GM12878 (cell line): ENCODE measurements at regions not wholly inside any gene's neighbourhood (a gene's known extent, or its start where the extent isn't known, plus 50 kb on each side); places are given as distances from the start of the nearest gene placed in this dataset.

ENCODE experiments used
- BCL11A ChIP-seq: IDR thresholded peaks from 2 replicates; pipeline ENCODE4 v1.6.1; 2011; ENCODE audit warnings: low read depth, low read length
- BCL3 ChIP-seq: IDR thresholded peaks from 2 replicates; pipeline ENCODE4 v1.6.1; 2011; ENCODE audit warnings: borderline replicate concordance, low read depth, mild to moderate bottlenecking, moderate library complexity, low read length; ENCODE audit not compliant: insufficient read depth, poor library complexity, severe bottlenecking
- CTCF ChIP-seq, 3 experiments: IDR thresholded peaks in 2 of 3; conservative IDR thresholded peaks in 1 of 3; 2 replicates each; pipeline ENCODE4 v1.5.1; 2011; ENCODE audit warnings: low read depth in 3 of 3, low read length in 3 of 3, mild to moderate bottlenecking in 3 of 3, control low read depth in 2 of 3, moderate library complexity in 2 of 3, inconsistent platforms in 1 of 3, mixed read lengths in 1 of 3; ENCODE audit not compliant: control insufficient read depth in 2 of 3, insufficient read depth in 1 of 3; ENCODE audit errors: extremely low read depth in 1 of 3
- EP300 ChIP-seq, 2 experiments: fragments of 150-350 bp in 1 of 2; IDR thresholded peaks; 2 replicates each; pipeline ENCODE4 v1.6.1; 2011 to 2012; ENCODE audit warnings: low read depth in 2 of 2, low read length in 2 of 2, borderline replicate concordance in 1 of 2, improper control_type of control experiment in 1 of 2, inconsistent platforms in 1 of 2; ENCODE audit not compliant: control insufficient read depth in 1 of 2
- MEF2A ChIP-seq: IDR thresholded peaks from 2 replicates; pipeline ENCODE4 v1.6.1; 2011; ENCODE audit warnings: low read depth, mild to moderate bottlenecking, low read length, moderate library complexity; ENCODE audit not compliant: insufficient read depth
- NBN ChIP-seq: fragments of 450-650 bp; IDR thresholded peaks from 2 replicates; pipeline ENCODE4 v1.6.1; 2016
- NFYA ChIP-seq: IDR thresholded peaks from 2 replicates; pipeline ENCODE4 v1.6.1; 2011; ENCODE audit warnings: low read depth, mild to moderate bottlenecking, low read length, improper control_type of control experiment, borderline replicate concordance
- POLR2A ChIP-seq: IDR thresholded peaks from 2 replicates; pipeline ENCODE4 v1.6.1; 2011; ENCODE audit warnings: low read depth, mild to moderate bottlenecking, low read length
- POLR2AphosphoS5 ChIP-seq: IDR thresholded peaks from 2 replicates; pipeline ENCODE4 v1.6.1; 2011; ENCODE audit warnings: mild to moderate bottlenecking, low read length, inconsistent platforms
- RAD21 ChIP-seq: IDR thresholded peaks from 2 replicates; pipeline ENCODE4 v1.6.1; 2011; ENCODE audit warnings: mild to moderate bottlenecking, low read depth, low read length, moderate library complexity; ENCODE audit not compliant: insufficient read depth
- REST ChIP-seq: IDR thresholded peaks from 2 replicates; pipeline ENCODE4 v1.6.1; 2012; ENCODE audit warnings: mild to moderate bottlenecking, low read depth, low read length
- TARDBP ChIP-seq: IDR thresholded peaks from 2 replicates; pipeline ENCODE4 v1.6.1; 2016; ENCODE audit warnings: borderline replicate concordance
- USF2 ChIP-seq: IDR thresholded peaks from 2 replicates; pipeline ENCODE4 v1.6.1; 2011; ENCODE audit warnings: low read depth, low read length, improper control_type of control experiment, borderline replicate concordance

GRCh38 chr17:34755981-34756636, 176.7 kb downstream of the TMEM132E start:
- TF ChIP-seq NFYA = no peak
- no peak for TF ChIP-seq REST
- no peak for TF ChIP-seq POLR2A
- no peak for TF ChIP-seq BCL3
- TF ChIP-seq RAD21 = no peak
- no peak for TF ChIP-seq CTCF (IDR thresholded peaks at IDR 0.05 in 2 of 3, conservative IDR thresholded peaks at IDR 0.05 in 1 of 3; ENCODE audit: control insufficient read depth in 2 of 3, extremely low read depth in 1 of 3, insufficient read depth in 1 of 3, low read depth in 3 of 3, low read length in 3 of 3)
- no peak for TF ChIP-seq NBN
- TF ChIP-seq TARDBP = no peak
- no peak for TF ChIP-seq USF2
- no peak for TF ChIP-seq MEF2A
- TF ChIP-seq BCL11A = no peak
- no peak for TF ChIP-seq POLR2AphosphoS5
- TF ChIP-seq EP300 (IDR thresholded peaks at IDR 0.05; ENCODE audit: borderline replicate concordance in 1 of 2, control insufficient read depth in 1 of 2, low read depth in 2 of 2, low read length in 2 of 2) = no peak
